Thyroid gland (tissue), 4 donors: ENCODE measurements at regions not wholly inside any gene's neighbourhood (a gene's known extent, or its start where the extent isn't known, plus 50 kb on each side); places are given as distances from the start of the nearest gene placed in this dataset.
A peak's percentile ranks its signal among the peaks of the same experiment; 100 is the strongest.

Source experiments
- DNase-seq, 2 donors: peaks; one replicate each; pipeline ENCODE4 v3.0.0-alpha.2; 2019
- H3K27ac ChIP-seq, 3 donors: fragments of 200-600 bp; sonication (generic); 1 replicate in 2 of 3; 2 replicates in 1 of 3; pipeline ENCODE4 v1.5.1; 2016 to 2019; ENCODE audit warnings: mild to moderate bottlenecking in 1 of 3, moderate library complexity in 1 of 3
- H3K27me3 ChIP-seq: fragments of 200-600 bp; sonication (generic); one replicate; pipeline ENCODE4 v1.5.1; 2019
- H3K36me3 ChIP-seq, 2 donors: fragments of 200-600 bp; sonication (generic); one replicate each; pipeline ENCODE4 v1.5.1; 2016 to 2019
- H3K4me1 ChIP-seq, 2 donors: fragments of 200-600 bp; sonication (generic); one replicate each; pipeline ENCODE4 v1.5.1; 2017 to 2019
- H3K4me3 ChIP-seq, 3 donors: fragments of 200-600 bp; sonication (generic); replicated peaks in 1 of 3; 1 replicate in 2 of 3; 2 replicates in 1 of 3; pipeline ENCODE4 v1.5.1; 2016; ENCODE audit warnings: mild to moderate bottlenecking in 1 of 3
- H3K9me3 ChIP-seq: fragments of 200-600 bp; sonication (generic); one replicate; pipeline ENCODE4 v1.5.1; 2017
- POLR2A ChIP-seq, 2 donors: fragments of 450-650 bp; IDR thresholded peaks; one replicate each; pipeline ENCODE4 v1.6.1; 2017; ENCODE audit warnings: antibody characterized with exemption in 2 of 2, mild to moderate bottlenecking in 2 of 2, moderate library complexity in 1 of 2
- WGBS, 2 donors: methylation state at CpG; one replicate each; pipeline ENCODE4 v1.1.5; 2017; 5-methylcytosine and 5-hydroxymethylcytosine counted together
- intact Hi-C: fragments of 100-400 bp; cut with DNase I; formaldehyde crosslinking; loops from one replicate; pipeline ENCODE4 v1.15.1; 2023
- TF ChIP-seq, protein P1 (sequence below), 6 experiments: fragments of 200-600 bp in 3 of 6; fragments of 450-650 bp in 3 of 6; sonication (generic) in 3 of 6; IDR thresholded peaks; one replicate each; pipeline ENCODE4 v1.5.1; 2016 to 2019; ENCODE audit warnings: antibody characterized with exemption in 6 of 6, mild to moderate bottlenecking in 2 of 6, inconsistent platforms in 1 of 6, moderate library complexity in 1 of 6

DNA sequence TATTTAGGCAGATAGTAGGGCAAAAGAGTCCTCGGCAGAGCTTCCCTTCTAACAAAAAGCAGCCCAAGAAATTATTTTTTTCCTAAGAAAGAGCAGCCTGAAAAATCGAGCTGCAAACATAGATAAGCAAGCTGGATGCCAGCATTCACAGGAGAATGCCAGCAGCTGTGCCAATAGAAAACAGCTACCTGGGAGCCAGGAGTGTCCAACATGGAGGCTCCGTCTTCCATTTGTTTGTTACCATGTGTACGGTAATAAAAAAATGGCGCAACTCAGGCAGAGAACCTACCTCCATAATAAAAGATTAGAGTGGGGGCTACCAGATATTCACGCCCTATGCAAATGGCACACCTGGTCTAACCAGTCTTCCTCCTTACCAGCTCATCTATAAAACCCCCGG, 77.6 kb upstream of the IPO5 start:
- H3K4me1 ChIP-seq, result peaks cover 2 to 15% of the 10 kb centered on the region in 2 donors
- intact Hi-C loops, result no loop called here
- no peak overlapping the region for H3K4me3 ChIP-seq
- H3K27me3 ChIP-seq, result no peaks in the 10 kb centered on the region
- TF ChIP-seq POLR2A (IDR thresholded peaks at IDR 0.05), result no peak
- TF ChIP-seq, protein P1, sequence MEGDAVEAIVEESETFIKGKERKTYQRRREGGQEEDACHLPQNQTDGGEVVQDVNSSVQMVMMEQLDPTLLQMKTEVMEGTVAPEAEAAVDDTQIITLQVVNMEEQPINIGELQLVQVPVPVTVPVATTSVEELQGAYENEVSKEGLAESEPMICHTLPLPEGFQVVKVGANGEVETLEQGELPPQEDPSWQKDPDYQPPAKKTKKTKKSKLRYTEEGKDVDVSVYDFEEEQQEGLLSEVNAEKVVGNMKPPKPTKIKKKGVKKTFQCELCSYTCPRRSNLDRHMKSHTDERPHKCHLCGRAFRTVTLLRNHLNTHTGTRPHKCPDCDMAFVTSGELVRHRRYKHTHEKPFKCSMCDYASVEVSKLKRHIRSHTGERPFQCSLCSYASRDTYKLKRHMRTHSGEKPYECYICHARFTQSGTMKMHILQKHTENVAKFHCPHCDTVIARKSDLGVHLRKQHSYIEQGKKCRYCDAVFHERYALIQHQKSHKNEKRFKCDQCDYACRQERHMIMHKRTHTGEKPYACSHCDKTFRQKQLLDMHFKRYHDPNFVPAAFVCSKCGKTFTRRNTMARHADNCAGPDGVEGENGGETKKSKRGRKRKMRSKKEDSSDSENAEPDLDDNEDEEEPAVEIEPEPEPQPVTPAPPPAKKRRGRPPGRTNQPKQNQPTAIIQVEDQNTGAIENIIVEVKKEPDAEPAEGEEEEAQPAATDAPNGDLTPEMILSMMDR (IDR thresholded peaks at IDR 0.05), result no peak
- H3K9me3 ChIP-seq, result no peaks in the 10 kb centered on the region
- H3K36me3 ChIP-seq, result no peaks in the 10 kb centered on the region
- no peak overlapping the region for H3K27ac ChIP-seq
- WGBS, 2 donors, result 93 to 95% methylated on average over 7 of the region's 7 CpGs
- DNase-seq, result no peak

DNA sequence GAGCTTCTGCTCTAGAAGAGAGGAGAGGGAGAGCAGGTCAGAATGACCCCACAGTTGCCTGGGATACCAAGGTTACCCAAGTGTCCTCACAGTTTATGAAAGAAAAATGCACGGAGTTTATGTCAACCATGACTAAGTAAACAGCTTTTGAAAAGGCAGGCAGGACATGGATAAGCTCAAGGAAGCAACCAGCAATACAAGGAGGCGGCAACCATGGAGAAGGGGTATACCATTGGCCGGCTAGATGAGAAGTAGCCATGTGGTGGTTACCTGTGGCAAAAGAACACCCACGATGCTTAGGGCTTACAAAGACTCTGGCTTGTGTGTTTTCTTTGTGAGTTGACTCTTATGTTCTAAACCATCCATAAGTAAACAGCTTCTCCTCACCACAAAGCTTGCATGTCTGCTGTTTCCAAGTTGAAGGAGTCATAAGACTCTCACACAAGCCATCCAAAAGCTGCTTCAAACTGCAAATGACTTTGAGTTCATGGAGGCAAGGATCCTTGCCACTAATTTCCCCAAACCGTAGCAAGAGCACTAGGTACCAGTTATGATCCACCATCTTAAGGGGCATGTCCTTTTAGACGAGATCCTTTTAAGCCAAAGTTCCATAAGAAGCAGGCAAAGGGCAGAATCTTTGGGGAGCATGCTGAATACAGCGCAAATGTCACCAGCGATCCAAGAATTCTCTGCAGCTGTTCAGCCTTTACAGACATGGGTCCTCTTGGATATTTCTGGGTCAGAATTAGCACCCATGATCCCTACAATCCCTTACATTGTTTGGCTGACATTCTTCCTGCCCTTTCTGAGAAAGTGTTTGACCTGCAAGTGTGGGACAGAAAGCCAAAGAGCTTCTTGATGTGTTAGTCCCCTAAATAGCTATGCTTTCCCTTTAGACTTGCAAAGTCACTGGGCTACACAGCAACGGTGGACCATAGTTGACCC, 74.8 kb upstream of the IPO5 start:
- TF ChIP-seq POLR2A (IDR thresholded peaks at IDR 0.05), result no peak
- TF ChIP-seq, protein P1 (IDR thresholded peaks at IDR 0.05), result no peak
- WGBS, 2 donors, result 62 to 73% methylated on average over 9 of the region's 9 CpGs

DNA sequence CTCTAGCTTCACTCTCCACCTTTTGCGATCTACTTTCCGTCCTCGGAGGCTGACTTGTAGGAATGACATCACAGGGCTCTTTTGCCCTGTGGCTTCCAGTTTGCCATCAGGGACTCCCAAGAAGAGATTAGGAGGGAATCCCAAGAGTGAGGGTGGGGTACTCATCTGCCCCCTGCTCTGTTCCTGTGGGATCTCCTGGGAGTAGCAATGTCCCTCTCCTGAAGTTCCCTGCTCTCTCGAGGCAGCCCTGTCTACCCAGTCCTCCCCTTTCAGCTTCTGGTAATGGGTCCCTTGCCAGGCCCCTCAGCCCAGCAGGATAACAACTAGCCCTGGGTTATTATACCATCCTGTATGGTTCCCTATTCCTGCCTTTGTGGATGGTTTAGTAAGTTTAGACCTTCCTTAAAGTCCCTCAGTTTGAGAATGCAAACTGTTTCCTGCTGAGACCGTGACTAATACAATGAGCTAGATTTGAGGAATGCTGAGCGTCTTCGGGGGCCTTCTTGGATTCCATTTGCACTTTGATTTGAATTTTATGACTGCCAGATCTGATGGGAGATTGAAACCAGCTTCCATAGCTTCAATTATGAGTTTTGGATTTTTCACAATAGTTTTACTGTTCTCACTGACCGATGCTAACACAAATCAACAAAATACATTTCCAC, 73.7 kb upstream of the IPO5 start:
- H3K9me3 ChIP-seq, result no peaks in the 10 kb centered on the region
- no peak overlapping the region for H3K27ac ChIP-seq
- no peaks in the 10 kb centered on the region for H3K36me3 ChIP-seq
- intact Hi-C loops, result no loop called here
- peaks cover 2 to 15% of the 10 kb centered on the region in 2 donors for H3K4me1 ChIP-seq
- no peak for DNase-seq
- H3K27me3 ChIP-seq, result no peaks in the 10 kb centered on the region
- no peak overlapping the region for H3K4me3 ChIP-seq
- WGBS, 2 donors, result 78% methylated on average over 8 of the region's 8 CpGs
- TF ChIP-seq, protein P1 (IDR thresholded peaks at IDR 0.05), result no peak
- TF ChIP-seq POLR2A (IDR thresholded peaks at IDR 0.05), result no peak

More for the DNA sequence above, 74.8 kb upstream of the IPO5 start:
- Histone ChIP-seq H3K36me3 (no peaks in the 10 kb centered on the region), H3K4me1 (peaks cover 2 to 15% of the 10 kb centered on the region in 2 donors), H3K27me3 (no peaks in the 10 kb centered on the region), H3K9me3 (no peaks in the 10 kb centered on the region), H3K4me3 (no peak overlapping the region), H3K27ac (no peak overlapping the region)
- intact Hi-C loops, result no loop called here
- DNase-seq, result peak in 1 of 2 donors; percentile 24

DNA sequence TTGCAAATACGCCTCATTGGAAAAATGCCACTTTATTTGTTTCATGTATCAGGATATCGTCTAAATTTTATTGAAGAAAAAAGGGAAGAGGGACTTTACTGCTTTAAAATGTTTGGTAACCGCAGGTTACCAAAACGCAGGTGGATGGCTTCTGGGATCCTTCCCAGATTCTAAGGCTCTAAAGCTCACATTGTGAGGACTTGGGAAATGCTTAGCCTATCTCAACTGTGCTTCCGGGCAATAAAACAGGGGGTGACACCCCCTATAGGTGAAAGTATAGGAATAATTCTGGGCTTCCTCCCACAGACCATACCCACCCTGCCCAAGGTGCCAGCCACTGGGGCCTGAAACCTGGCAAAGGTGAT, 73.2 kb upstream of the IPO5 start:
- H3K9me3 ChIP-seq, result no peaks in the 10 kb centered on the region
- TF ChIP-seq POLR2A (IDR thresholded peaks at IDR 0.05), result no peak
- TF ChIP-seq, protein P1 (IDR thresholded peaks at IDR 0.05), result no peak
- intact Hi-C loops, result no loop called here
- H3K4me1 ChIP-seq, result peaks cover 2 to 15% of the 10 kb centered on the region in 2 donors
- H3K27ac ChIP-seq, result no peak overlapping the region
- H3K27me3 ChIP-seq, result no peaks in the 10 kb centered on the region
- 80 to 85% methylated on average over 5 of the region's 5 CpGs for WGBS, 2 donors
- H3K36me3 ChIP-seq, result no peaks in the 10 kb centered on the region
- DNase-seq, result no peak
- H3K4me3 ChIP-seq, result no peak overlapping the region

DNA sequence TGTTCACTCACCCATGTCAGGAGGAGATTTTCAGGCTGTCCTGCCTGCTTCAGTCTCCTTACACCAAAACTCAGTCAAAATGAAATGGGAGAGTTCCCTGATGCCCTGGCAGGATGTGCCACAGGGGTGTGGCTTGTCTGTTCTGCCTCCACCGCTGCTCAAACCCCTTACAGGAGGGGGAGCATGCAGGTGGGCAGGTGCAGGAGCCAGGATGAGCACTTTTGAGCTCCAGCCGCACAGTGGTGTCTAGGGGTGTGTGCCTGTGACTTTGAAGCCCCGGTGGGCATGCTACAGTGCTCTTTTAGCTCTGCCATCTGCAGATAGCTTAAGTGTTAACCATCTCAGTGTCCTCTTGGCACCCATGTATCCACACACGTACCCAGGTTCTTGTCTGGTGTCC, 71.9 kb upstream of the IPO5 start:
- 86 to 88% methylated on average over 4 of the region's 4 CpGs for WGBS, 2 donors
- Histone ChIP-seq H3K27ac (no peak overlapping the region), H3K4me1 (peaks cover 2 to 15% of the 10 kb centered on the region in 2 donors), H3K9me3 (no peaks in the 10 kb centered on the region), H3K27me3 (no peaks in the 10 kb centered on the region), H3K4me3 (no peak overlapping the region), H3K36me3 (no peaks in the 10 kb centered on the region)
- TF ChIP-seq, protein P1 (IDR thresholded peaks at IDR 0.05), result no peak
- TF ChIP-seq POLR2A (IDR thresholded peaks at IDR 0.05), result no peak
- no peak for DNase-seq
- intact Hi-C loops, result no loop called here
